GM18909 (cell line): ENCODE measurements at regions not wholly inside any gene's neighbourhood (a gene's known extent, or its start where the extent isn't known, plus 50 kb on each side); places are given as distances from the start of the nearest gene placed in this dataset.

Experiments used
- ATAC-seq: cut with Tn5 transposase; IDR thresholded peaks from one replicate; pipeline ENCODE4 v1.9.1; 2021; ENCODE audit warnings: mild to moderate bottlenecking; ENCODE audit not compliant: unreplicated experiment, poor library complexity

GRCh38 chr16:56140645-56141044 lies 50.6 kb upstream of the GNAO1 start:
- ATAC-seq, result no peak

- no peak for ATAC-seq
Measured at GRCh38 chr16:56137269-56137668, 54.0 kb upstream of the GNAO1 start.

GRCh38 chr16:56136256-56136655 lies 55.0 kb upstream of the GNAO1 start:
- no peak for ATAC-seq

GRCh38 chr16:56134790-56135189 lies 56.5 kb upstream of the GNAO1 start:
- ATAC-seq, result no peak

- ATAC-seq, result no peak
Measured at GRCh38 chr16:56125922-56126321, 65.4 kb upstream of the GNAO1 start.

- no peak for ATAC-seq
Measured at GRCh38 chr16:56122251-56122650, 69.0 kb upstream of the GNAO1 start.

- ATAC-seq, result no peak
Measured at GRCh38 chr16:56121156-56121500, 70.2 kb upstream of the GNAO1 start.

- no peak for ATAC-seq
Measured at GRCh38 chr16:56120447-56121155, 70.7 kb upstream of the GNAO1 start.

- ATAC-seq, result no peak
Measured at GRCh38 chr16:56119133-56119532, 72.2 kb upstream of the GNAO1 start.

- no peak for ATAC-seq
Measured at GRCh38 chr16:56116577-56116964, 74.7 kb upstream of the GNAO1 start.

- no peak for ATAC-seq
Measured at GRCh38 chr16:56115817-56116576, 75.3 kb upstream of the GNAO1 start.

GRCh38 chr16:56113223-56113622 lies 78.1 kb upstream of the GNAO1 start:
- ATAC-seq, result no peak

GRCh38 chr16:56111100-56111499 lies 80.2 kb upstream of the GNAO1 start:
- no peak for ATAC-seq

- no peak for ATAC-seq
Measured at GRCh38 chr16:56109994-56110393, 81.3 kb upstream of the GNAO1 start.

- ATAC-seq, result no peak
Measured at GRCh38 chr16:56109205-56109604, 82.1 kb upstream of the GNAO1 start.

- no peak for ATAC-seq
Measured at GRCh38 chr16:56108724-56109123, 82.6 kb upstream of the GNAO1 start.

- ATAC-seq, result no peak
Measured at GRCh38 chr16:56108056-56108471, 83.2 kb upstream of the GNAO1 start.

GRCh38 chr16:56106527-56106926 lies 84.8 kb upstream of the GNAO1 start:
- ATAC-seq, result no peak

GRCh38 chr16:56102906-56103305 lies 88.4 kb upstream of the GNAO1 start:
- no peak for ATAC-seq

- ATAC-seq, result no peak
Measured at GRCh38 chr16:56102183-56102686, 89.1 kb upstream of the GNAO1 start.

GRCh38 chr16:56101480-56101879 lies 89.8 kb upstream of the GNAO1 start:
- ATAC-seq, result no peak

GRCh38 chr16:56097306-56097705 lies 94.0 kb upstream of the GNAO1 start:
- no peak for ATAC-seq
